ENCODE measurements at regions not wholly inside any gene's neighbourhood (a gene's known extent, or its start where the extent isn't known, plus 50 kb on each side); places are given as distances from the start of the nearest gene placed in this dataset.

DNA sequence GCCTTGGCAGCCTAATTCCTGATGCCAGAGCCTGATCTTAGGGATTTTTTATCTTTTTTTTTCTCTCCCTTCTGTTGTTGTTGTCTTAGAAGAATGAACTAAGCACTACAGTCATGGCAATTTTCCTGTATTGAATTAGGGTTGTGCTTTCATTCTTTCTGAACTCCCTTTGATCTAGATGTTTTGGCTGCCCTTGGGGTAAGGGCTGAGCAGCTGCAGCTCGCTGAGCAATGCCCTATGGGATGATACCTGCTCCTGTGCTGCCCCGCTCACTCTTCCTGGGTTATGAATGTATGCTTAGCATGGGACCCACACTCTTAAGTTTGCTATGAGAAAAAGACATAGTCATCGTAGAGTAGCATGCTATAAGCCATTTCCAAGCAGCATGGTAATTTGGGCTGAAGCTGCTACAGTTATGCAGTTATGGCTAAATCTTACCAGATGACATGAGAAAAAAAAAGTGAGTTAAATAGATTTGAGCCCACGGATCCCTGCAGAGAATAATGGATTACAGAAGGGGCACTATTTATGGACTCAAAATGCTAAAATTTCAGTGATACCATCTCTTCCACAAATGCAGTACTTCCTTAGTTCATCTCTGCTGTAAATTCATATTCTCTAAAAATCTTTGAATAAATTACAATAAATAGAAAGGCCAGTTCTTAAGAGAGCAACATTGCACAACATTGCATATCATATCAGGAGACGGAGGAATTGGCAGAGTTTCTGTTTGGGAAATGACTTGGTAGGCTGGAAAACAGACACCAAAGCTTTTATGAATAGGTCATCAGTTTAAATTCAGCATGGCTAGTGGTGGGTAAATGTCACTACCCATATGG, 79.2 kb upstream of the PTHLH start:
- POLR2A ChIA-PET (ENCODE audit: partially characterized antibody) = no interaction called here
- Histone ChIP-seq H3K9me3 (ENCODE audit: control insufficient read depth in 1 of 2, low read length in 2 of 2) (no peaks in the 10 kb centered on the region), H3K4me1 (ENCODE audit: insufficient read depth, low read length) (no peaks in the 10 kb centered on the region), H3K27me3 (ENCODE audit: insufficient read depth, low read length) (no peaks in the 10 kb centered on the region), H3K36me3 (ENCODE audit: insufficient read depth, low read length) (no peaks in the 10 kb centered on the region), H3K4me3 (ENCODE audit: low read length in 2 of 2) (no peak overlapping the region), H3K27ac (ENCODE audit: low read depth, low read length) (no peak overlapping the region)
- intact Hi-C loops (cut with micrococcal nuclease) = no loop called here
- Mint-ChIP-seq H3K4me1 (no peaks in the 10 kb centered on the region), H3K27me3 (peaks cover 2 to 6% of the 10 kb centered on the region in 2 donors), H3K36me3 (no peaks in the 10 kb centered on the region), H3K27ac (no peak overlapping the region), H3K9me3 (peaks cover 0 to 6% (median 3%) of the 10 kb centered on the region in 8 donors), H3K4me3 (no peak overlapping the region)
- no peak for DNase-seq
- CTCF ChIA-PET (ENCODE audit: partially characterized antibody) = no interaction called here

- Mint-ChIP-seq H3K4me3 (no peak overlapping the region), H3K27ac (no peak overlapping the region), H3K27me3 (peaks cover 2 to 4% of the 10 kb centered on the region in 2 donors), H3K36me3 (no peaks in the 10 kb centered on the region), H3K9me3 (no peaks in the 10 kb centered on the region), H3K4me1 (peaks cover 0 to 2% (median 0%) of the 10 kb centered on the region in 4 donors)
- POLR2A ChIA-PET (ENCODE audit: partially characterized antibody) = no interaction called here
- no peaks in the 10 kb centered on the region for H3K9me3 ChIP-seq (ENCODE audit: control insufficient read depth in 1 of 2, low read length in 2 of 2)
- no peak for DNase-seq
- H3K27me3 ChIP-seq (ENCODE audit: insufficient read depth, low read length) = no peaks in the 10 kb centered on the region
- no peak overlapping the region for H3K4me3 ChIP-seq (ENCODE audit: low read length in 2 of 2)
- CTCF ChIA-PET (ENCODE audit: partially characterized antibody) = no interaction called here
- intact Hi-C loops (cut with micrococcal nuclease) = no loop called here
- no peaks in the 10 kb centered on the region for H3K36me3 ChIP-seq (ENCODE audit: insufficient read depth, low read length)
- no peak overlapping the region for H3K27ac ChIP-seq (ENCODE audit: low read depth, low read length)
- no peaks in the 10 kb centered on the region for H3K4me1 ChIP-seq (ENCODE audit: insufficient read depth, low read length)
Observed at GRCh38 chr12:28053564-28053963, 81.0 kb upstream of the PTHLH start.

DNA sequence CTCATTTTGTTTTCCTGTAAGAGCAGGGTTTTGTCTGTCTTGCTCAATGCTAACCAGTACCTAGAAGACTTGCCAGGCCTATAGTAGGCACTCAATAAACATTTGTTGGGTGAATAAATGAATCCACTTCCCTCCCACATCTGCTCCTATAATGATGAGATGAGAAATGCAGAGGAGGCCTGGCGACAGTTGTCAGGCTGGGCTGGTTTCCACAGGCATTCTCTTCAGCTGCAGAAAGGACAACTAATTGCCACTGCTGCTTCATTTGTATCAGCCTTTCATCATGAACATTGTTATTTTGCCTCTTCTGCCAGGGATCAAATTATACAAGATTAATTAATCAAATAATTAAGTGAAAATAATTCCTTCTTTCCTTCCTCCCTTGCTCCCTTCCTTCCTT, 82.0 kb upstream of the PTHLH start:
- Mint-ChIP-seq H3K4me1 (peaks cover 0 to 2% (median 0%) of the 10 kb centered on the region in 4 donors), H3K9me3 (no peaks in the 10 kb centered on the region), H3K36me3 (no peaks in the 10 kb centered on the region), H3K27ac (no peak overlapping the region), H3K27me3 (no peaks in the 10 kb centered on the region), H3K4me3 (no peak overlapping the region)
- POLR2A ChIA-PET (ENCODE audit: partially characterized antibody) = no interaction called here
- Histone ChIP-seq H3K4me1 (ENCODE audit: insufficient read depth, low read length) (no peaks in the 10 kb centered on the region), H3K9me3 (ENCODE audit: control insufficient read depth in 1 of 2, low read length in 2 of 2) (no peaks in the 10 kb centered on the region), H3K27ac (ENCODE audit: low read depth, low read length) (no peak overlapping the region), H3K4me3 (ENCODE audit: low read length in 2 of 2) (no peak overlapping the region), H3K36me3 (ENCODE audit: insufficient read depth, low read length) (no peaks in the 10 kb centered on the region), H3K27me3 (ENCODE audit: insufficient read depth, low read length) (no peaks in the 10 kb centered on the region)
- intact Hi-C loops (cut with micrococcal nuclease) = no loop called here
- CTCF ChIA-PET (ENCODE audit: partially characterized antibody) = interaction anchor here (1.0 kb wide), 1 partner anchor 8 kb away, joined by 3 read pairs; no protein-coding TSS in a partner anchor
- DNase-seq = no peak

- ChIA-PET CTCF (ENCODE audit: partially characterized antibody) (no interaction called here), POLR2A (ENCODE audit: partially characterized antibody) (no interaction called here)
- Mint-ChIP-seq H3K36me3 (no peaks in the 10 kb centered on the region), H3K9me3 (no peaks in the 10 kb centered on the region), H3K4me1 (peaks cover 0 to 2% (median 0%) of the 10 kb centered on the region in 4 donors), H3K27me3 (no peaks in the 10 kb centered on the region), H3K4me3 (no peak overlapping the region), H3K27ac (peak overlapping the region in 1 of 7 donors; percentile 1)
- intact Hi-C loops (cut with micrococcal nuclease) = no loop called here
- no peaks in the 10 kb centered on the region for H3K27me3 ChIP-seq (ENCODE audit: insufficient read depth, low read length)
- no peak overlapping the region for H3K27ac ChIP-seq (ENCODE audit: low read depth, low read length)
- no peak for DNase-seq
- no peaks in the 10 kb centered on the region for H3K9me3 ChIP-seq (ENCODE audit: control insufficient read depth in 1 of 2, low read length in 2 of 2)
- no peaks in the 10 kb centered on the region for H3K36me3 ChIP-seq (ENCODE audit: insufficient read depth, low read length)
- H3K4me1 ChIP-seq (ENCODE audit: insufficient read depth, low read length) = no peaks in the 10 kb centered on the region
- no peak overlapping the region for H3K4me3 ChIP-seq (ENCODE audit: low read length in 2 of 2)
Observed at GRCh38 chr12:28057856-28058615, 85.5 kb upstream of the PTHLH start.

DNA sequence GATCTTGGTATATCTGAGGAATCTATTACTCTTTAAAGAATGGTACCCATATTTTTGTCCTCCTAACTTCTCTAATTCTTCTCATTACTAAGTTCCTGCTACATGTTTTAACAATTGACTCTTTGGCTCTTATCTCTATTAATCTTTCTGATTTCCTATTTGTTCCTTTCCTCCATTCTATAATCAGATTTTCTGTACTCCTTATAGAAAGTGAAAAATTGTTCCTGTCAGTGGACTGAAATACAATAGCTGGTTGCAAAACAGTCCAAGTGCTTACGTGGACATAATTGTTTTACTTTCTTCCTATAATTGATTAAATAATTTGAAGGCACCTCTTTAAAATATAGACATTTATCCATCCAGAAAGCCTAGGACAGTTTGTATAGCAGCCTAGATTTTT, 86.7 kb upstream of the PTHLH start:
- H3K36me3 Mint-ChIP-seq = no peaks in the 10 kb centered on the region
- H3K4me3 Mint-ChIP-seq = no peak overlapping the region

DNA sequence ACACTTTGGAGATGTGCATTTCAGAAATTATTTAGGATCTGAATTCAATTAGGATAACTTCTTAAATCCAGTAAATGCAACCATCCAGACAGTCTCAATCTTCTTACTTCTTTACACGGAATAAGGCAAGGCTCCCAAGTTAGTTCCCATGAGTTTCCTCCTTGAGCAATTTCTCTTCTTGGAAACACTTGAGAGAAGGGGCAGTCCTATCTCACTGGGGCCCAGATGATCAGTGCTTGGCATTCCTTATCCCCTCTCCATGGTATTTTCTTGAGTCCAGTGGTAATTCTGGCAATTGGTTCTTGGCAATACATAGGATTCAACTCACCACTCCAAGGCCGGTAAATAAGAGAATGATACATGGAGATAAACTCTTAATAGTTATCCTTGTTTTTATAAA, 87.1 kb upstream of the PTHLH start:
- CTCF ChIA-PET (ENCODE audit: partially characterized antibody) = no interaction called here
- no peaks in the 10 kb centered on the region for H3K27me3 ChIP-seq (ENCODE audit: insufficient read depth, low read length)
- H3K4me3 ChIP-seq (ENCODE audit: low read length in 2 of 2) = no peak overlapping the region
- no peak overlapping the region for H3K27ac ChIP-seq (ENCODE audit: low read depth, low read length)
- no peaks in the 10 kb centered on the region for H3K36me3 ChIP-seq (ENCODE audit: insufficient read depth, low read length)
- H3K27ac Mint-ChIP-seq = no peak overlapping the region
- no peaks in the 10 kb centered on the region for H3K4me1 ChIP-seq (ENCODE audit: insufficient read depth, low read length)
- no peak overlapping the region for H3K4me3 Mint-ChIP-seq
- H3K4me1 Mint-ChIP-seq = peaks cover 0 to 2% (median 0%) of the 10 kb centered on the region in 4 donors
- POLR2A ChIA-PET (ENCODE audit: partially characterized antibody) = no interaction called here
- H3K9me3 ChIP-seq (ENCODE audit: control insufficient read depth in 1 of 2, low read length in 2 of 2) = no peaks in the 10 kb centered on the region
- H3K36me3 Mint-ChIP-seq = no peaks in the 10 kb centered on the region
- no peak for DNase-seq
- no peaks in the 10 kb centered on the region for H3K27me3 Mint-ChIP-seq
- H3K9me3 Mint-ChIP-seq = no peaks in the 10 kb centered on the region
- intact Hi-C loops (cut with micrococcal nuclease) = no loop called here

More for the DNA sequence above, 86.7 kb upstream of the PTHLH start:
- peaks cover 0 to 2% (median 0%) of the 10 kb centered on the region in 4 donors for H3K4me1 Mint-ChIP-seq
- no peaks in the 10 kb centered on the region for H3K9me3 Mint-ChIP-seq
- Histone ChIP-seq H3K4me3 (ENCODE audit: low read length in 2 of 2) (no peak overlapping the region), H3K27me3 (ENCODE audit: insufficient read depth, low read length) (no peaks in the 10 kb centered on the region), H3K4me1 (ENCODE audit: insufficient read depth, low read length) (no peaks in the 10 kb centered on the region), H3K36me3 (ENCODE audit: insufficient read depth, low read length) (no peaks in the 10 kb centered on the region), H3K27ac (ENCODE audit: low read depth, low read length) (no peak overlapping the region), H3K9me3 (ENCODE audit: control insufficient read depth in 1 of 2, low read length in 2 of 2) (no peaks in the 10 kb centered on the region)
- CTCF ChIA-PET (ENCODE audit: partially characterized antibody) = no interaction called here
- POLR2A ChIA-PET (ENCODE audit: partially characterized antibody) = no interaction called here
- intact Hi-C loops (cut with micrococcal nuclease) = no loop called here
- no peak for DNase-seq
- H3K27me3 Mint-ChIP-seq = no peaks in the 10 kb centered on the region
- H3K27ac Mint-ChIP-seq = no peak overlapping the region

DNA sequence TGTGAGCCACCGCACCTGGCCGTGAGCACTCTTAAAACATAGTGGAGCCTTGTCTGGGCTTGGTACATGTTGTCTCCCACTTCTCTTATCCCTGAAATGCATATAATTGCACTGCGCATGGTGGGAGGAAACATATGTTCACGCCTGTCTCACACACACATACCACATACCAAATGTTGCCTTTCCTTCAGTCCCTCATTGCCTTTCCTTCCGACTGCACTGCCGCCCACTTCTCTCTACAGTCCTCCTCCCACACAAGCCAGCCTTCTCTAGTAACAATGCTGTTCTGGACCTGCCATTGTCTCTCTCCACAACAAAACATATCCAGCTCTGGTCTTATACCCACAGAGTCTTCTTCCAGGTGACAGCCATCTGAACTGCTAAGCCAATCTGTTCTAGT, 88.3 kb upstream of the PTHLH start:
- H3K4me1 Mint-ChIP-seq = peaks cover 0 to 2% (median 0%) of the 10 kb centered on the region in 4 donors
- Histone ChIP-seq H3K4me3 (ENCODE audit: low read length in 2 of 2) (no peak overlapping the region), H3K27me3 (ENCODE audit: insufficient read depth, low read length) (no peaks in the 10 kb centered on the region), H3K4me1 (ENCODE audit: insufficient read depth, low read length) (no peaks in the 10 kb centered on the region), H3K27ac (ENCODE audit: low read depth, low read length) (no peak overlapping the region), H3K36me3 (ENCODE audit: insufficient read depth, low read length) (no peaks in the 10 kb centered on the region), H3K9me3 (ENCODE audit: control insufficient read depth in 1 of 2, low read length in 2 of 2) (no peaks in the 10 kb centered on the region)
- CTCF ChIA-PET (ENCODE audit: partially characterized antibody) = no interaction called here
- no peaks in the 10 kb centered on the region for H3K27me3 Mint-ChIP-seq
- no peak overlapping the region for H3K4me3 Mint-ChIP-seq
- no peaks in the 10 kb centered on the region for H3K9me3 Mint-ChIP-seq
- no peaks in the 10 kb centered on the region for H3K36me3 Mint-ChIP-seq
- no peak for DNase-seq
- POLR2A ChIA-PET (ENCODE audit: partially characterized antibody) = no interaction called here
- H3K27ac Mint-ChIP-seq = no peak overlapping the region
- intact Hi-C loops (cut with micrococcal nuclease) = no loop called here

All from CD4-positive, alpha-beta memory T cell (primary cell).